OCI-LY3 (cell line): ENCODE measurements at regions not wholly inside any gene's neighbourhood (a gene's known extent, or its start where the extent isn't known, plus 50 kb on each side); places are given as distances from the start of the nearest gene placed in this dataset.

ENCODE experiments used
- CTCF ChIP-seq: fragments of 200-600, 300-600 bp; sonication (generic); IDR thresholded peaks from 2 replicates; pipeline ENCODE4 v1.5.1; 2014; ENCODE audit warnings: antibody characterized with exemption, low read length, low read depth
- EZH2phosphoT487 ChIP-seq: fragments of 200-600 bp; shearing (Covaris generic); IDR thresholded peaks from 2 replicates; pipeline ENCODE4 v1.6.1; 2018; ENCODE audit warnings: antibody characterized with exemption, mixed run types, low read depth

- no peak for TF ChIP-seq CTCF
- no peak for TF ChIP-seq EZH2phosphoT487
Observed at GRCh38 chr4:98722000-98722399, 63.6 kb upstream of the TSPAN5 start.
